ENCODE measurements at regions not wholly inside any gene's neighbourhood (a gene's known extent, or its start where the extent isn't known, plus 50 kb on each side); places are given as distances from the start of the nearest gene placed in this dataset.

GRCh38 chr9:20199111-20199510 lies 410.3 kb upstream of the SLC24A2 start:
- no peak overlapping the region for H3K4me3 ChIP-seq (ENCODE audit: insufficient read depth, low read depth, low read length)
- H3K36me3 ChIP-seq (replicated peaks; ENCODE audit: control insufficient read depth, insufficient read depth, low read length): no peaks in the 10 kb centered on the region
- DNase-seq: no peak
- H3K27me3 ChIP-seq (ENCODE audit: control insufficient read depth, insufficient read depth, low read length): no peaks in the 10 kb centered on the region

- Histone ChIP-seq H3K27me3 (ENCODE audit: control insufficient read depth, insufficient read depth, low read length) (no peaks in the 10 kb centered on the region), H3K36me3 (replicated peaks; ENCODE audit: control insufficient read depth, insufficient read depth, low read length) (no peaks in the 10 kb centered on the region), H3K4me3 (ENCODE audit: insufficient read depth, low read depth, low read length) (no peak overlapping the region)
- DNase-seq: no peak
These were observed 409.3 kb upstream of the SLC24A2 start for GRCh38 chr9:20197976-20198685.

GRCh38 chr9:20191228-20191840 lies 402.5 kb upstream of the SLC24A2 start:
- no peaks in the 10 kb centered on the region for H3K27me3 ChIP-seq (ENCODE audit: control insufficient read depth, insufficient read depth, low read length)
- no peak for DNase-seq
- H3K36me3 ChIP-seq (replicated peaks; ENCODE audit: control insufficient read depth, insufficient read depth, low read length): no peaks in the 10 kb centered on the region
- no peak overlapping the region for H3K4me3 ChIP-seq (ENCODE audit: insufficient read depth, low read depth, low read length)

- Histone ChIP-seq H3K4me3 (ENCODE audit: insufficient read depth, low read depth, low read length) (no peak overlapping the region), H3K36me3 (replicated peaks; ENCODE audit: control insufficient read depth, insufficient read depth, low read length) (no peaks in the 10 kb centered on the region), H3K27me3 (ENCODE audit: control insufficient read depth, insufficient read depth, low read length) (no peaks in the 10 kb centered on the region)
- DNase-seq: peak; percentile 32
These were observed 401.0 kb upstream of the SLC24A2 start for GRCh38 chr9:20189871-20190270.

- no peak for DNase-seq
- Histone ChIP-seq H3K36me3 (replicated peaks; ENCODE audit: control insufficient read depth, insufficient read depth, low read length) (no peaks in the 10 kb centered on the region), H3K27me3 (ENCODE audit: control insufficient read depth, insufficient read depth, low read length) (no peaks in the 10 kb centered on the region), H3K4me3 (ENCODE audit: insufficient read depth, low read depth, low read length) (no peak overlapping the region)
These were observed 400.0 kb upstream of the SLC24A2 start for GRCh38 chr9:20188616-20189369.

GRCh38 chr9:20187318-20187717 lies 398.5 kb upstream of the SLC24A2 start:
- Histone ChIP-seq H3K27me3 (ENCODE audit: control insufficient read depth, insufficient read depth, low read length) (no peaks in the 10 kb centered on the region), H3K4me3 (ENCODE audit: insufficient read depth, low read depth, low read length) (no peak overlapping the region)
- no peak for DNase-seq

GRCh38 chr9:20186823-20187222 lies 398.0 kb upstream of the SLC24A2 start:
- Histone ChIP-seq H3K27me3 (ENCODE audit: control insufficient read depth, insufficient read depth, low read length) (no peaks in the 10 kb centered on the region), H3K36me3 (replicated peaks; ENCODE audit: control insufficient read depth, insufficient read depth, low read length) (no peaks in the 10 kb centered on the region), H3K4me3 (ENCODE audit: insufficient read depth, low read depth, low read length) (no peak overlapping the region)
- no peak for DNase-seq

More at GRCh38 chr9:20187318-20187717, 398.5 kb upstream of the SLC24A2 start:
- H3K36me3 ChIP-seq (replicated peaks; ENCODE audit: control insufficient read depth, insufficient read depth, low read length): no peaks in the 10 kb centered on the region

GRCh38 chr9:20186231-20186630 lies 397.4 kb upstream of the SLC24A2 start:
- H3K27me3 ChIP-seq (ENCODE audit: control insufficient read depth, insufficient read depth, low read length): no peaks in the 10 kb centered on the region
- DNase-seq: no peak
- H3K36me3 ChIP-seq (replicated peaks; ENCODE audit: control insufficient read depth, insufficient read depth, low read length): no peaks in the 10 kb centered on the region
- H3K4me3 ChIP-seq (ENCODE audit: insufficient read depth, low read depth, low read length): no peak overlapping the region

GRCh38 chr9:20184541-20184940 lies 395.7 kb upstream of the SLC24A2 start:
- Histone ChIP-seq H3K36me3 (replicated peaks; ENCODE audit: control insufficient read depth, insufficient read depth, low read length) (no peaks in the 10 kb centered on the region), H3K4me3 (ENCODE audit: insufficient read depth, low read depth, low read length) (no peak overlapping the region), H3K27me3 (ENCODE audit: control insufficient read depth, insufficient read depth, low read length) (no peaks in the 10 kb centered on the region)
- no peak for DNase-seq

- DNase-seq: no peak
- Histone ChIP-seq H3K36me3 (replicated peaks; ENCODE audit: control insufficient read depth, insufficient read depth, low read length) (no peaks in the 10 kb centered on the region), H3K27me3 (ENCODE audit: control insufficient read depth, insufficient read depth, low read length) (no peaks in the 10 kb centered on the region), H3K4me3 (ENCODE audit: insufficient read depth, low read depth, low read length) (no peak overlapping the region)
These were observed 389.8 kb upstream of the SLC24A2 start for GRCh38 chr9:20178679-20179078.

GRCh38 chr9:20178197-20178596 lies 389.4 kb upstream of the SLC24A2 start:
- DNase-seq: no peak
- Histone ChIP-seq H3K27me3 (ENCODE audit: control insufficient read depth, insufficient read depth, low read length) (no peaks in the 10 kb centered on the region), H3K4me3 (ENCODE audit: insufficient read depth, low read depth, low read length) (no peak overlapping the region), H3K36me3 (replicated peaks; ENCODE audit: control insufficient read depth, insufficient read depth, low read length) (no peaks in the 10 kb centered on the region)

GRCh38 chr9:20170122-20170521 lies 381.3 kb upstream of the SLC24A2 start:
- H3K27me3 ChIP-seq (ENCODE audit: control insufficient read depth, insufficient read depth, low read length): no peaks in the 10 kb centered on the region
- no peak overlapping the region for H3K4me3 ChIP-seq (ENCODE audit: insufficient read depth, low read depth, low read length)
- no peak for DNase-seq
- H3K36me3 ChIP-seq (replicated peaks; ENCODE audit: control insufficient read depth, insufficient read depth, low read length): no peaks in the 10 kb centered on the region

GRCh38 chr9:20152151-20152725 lies 363.4 kb upstream of the SLC24A2 start:
- H3K4me3 ChIP-seq (ENCODE audit: insufficient read depth, low read depth, low read length): no peak overlapping the region
- no peaks in the 10 kb centered on the region for H3K27me3 ChIP-seq (ENCODE audit: control insufficient read depth, insufficient read depth, low read length)
- H3K36me3 ChIP-seq (replicated peaks; ENCODE audit: control insufficient read depth, insufficient read depth, low read length): no peaks in the 10 kb centered on the region
- no peak for DNase-seq

GRCh38 chr9:20148416-20148815 lies 359.6 kb upstream of the SLC24A2 start:
- no peaks in the 10 kb centered on the region for H3K27me3 ChIP-seq (ENCODE audit: control insufficient read depth, insufficient read depth, low read length)
- H3K4me3 ChIP-seq (ENCODE audit: insufficient read depth, low read depth, low read length): no peak overlapping the region
- no peaks in the 10 kb centered on the region for H3K36me3 ChIP-seq (replicated peaks; ENCODE audit: control insufficient read depth, insufficient read depth, low read length)
- DNase-seq: no peak

- Histone ChIP-seq H3K4me3 (ENCODE audit: insufficient read depth, low read depth, low read length) (no peak overlapping the region), H3K27me3 (ENCODE audit: control insufficient read depth, insufficient read depth, low read length) (no peaks in the 10 kb centered on the region), H3K36me3 (replicated peaks; ENCODE audit: control insufficient read depth, insufficient read depth, low read length) (no peaks in the 10 kb centered on the region)
- DNase-seq: no peak
These were observed 355.4 kb upstream of the SLC24A2 start for GRCh38 chr9:20144197-20144596.
